Brain microvascular endothelial cell (primary cell): ENCODE measurements at regions not wholly inside any gene's neighbourhood (a gene's known extent, or its start where the extent isn't known, plus 50 kb on each side); places are given as distances from the start of the nearest gene placed in this dataset.

ENCODE experiments used
- DNase-seq: peaks from one replicate; pipeline ENCODE4 v3.0.0-alpha.2; 2020
- H3K27ac ChIP-seq: fragments of 250-450 bp; sonication (Bioruptor Pico); 2 replicates; pipeline ENCODE4 v1.5.1; 2020; ENCODE audit warnings: mild to moderate bottlenecking, moderate library complexity
- H3K27me3 ChIP-seq: fragments of 250-450 bp; sonication (Bioruptor Pico); replicated peaks from 2 replicates; pipeline ENCODE4 v1.5.1; 2020; ENCODE audit warnings: mild to moderate bottlenecking
- H3K36me3 ChIP-seq: fragments of 250-450 bp; sonication (Bioruptor Pico); replicated peaks from 2 replicates; pipeline ENCODE4 v1.5.1; 2020; ENCODE audit warnings: mild to moderate bottlenecking
- H3K4me3 ChIP-seq: 2 replicates; pipeline ENCODE4 v1.5.1; 2011; ENCODE audit warnings: low read depth, mild to moderate bottlenecking, control low read depth, low read length, moderate library complexity
- CTCF ChIP-seq: IDR thresholded peaks from 2 replicates; pipeline ENCODE4 v1.5.1; 2011; ENCODE audit warnings: low read depth, mild to moderate bottlenecking, moderate library complexity, low read length, control low read depth, inconsistent platforms; ENCODE audit errors: missing control alignments
- in situ Hi-C: cut with HindIII; loops from 2 replicates; pipeline ENCODE4 v1.10.0; 2017; ENCODE audit warnings: low sequenced_read_pairs, low pct_ligation_motif_present

DNA sequence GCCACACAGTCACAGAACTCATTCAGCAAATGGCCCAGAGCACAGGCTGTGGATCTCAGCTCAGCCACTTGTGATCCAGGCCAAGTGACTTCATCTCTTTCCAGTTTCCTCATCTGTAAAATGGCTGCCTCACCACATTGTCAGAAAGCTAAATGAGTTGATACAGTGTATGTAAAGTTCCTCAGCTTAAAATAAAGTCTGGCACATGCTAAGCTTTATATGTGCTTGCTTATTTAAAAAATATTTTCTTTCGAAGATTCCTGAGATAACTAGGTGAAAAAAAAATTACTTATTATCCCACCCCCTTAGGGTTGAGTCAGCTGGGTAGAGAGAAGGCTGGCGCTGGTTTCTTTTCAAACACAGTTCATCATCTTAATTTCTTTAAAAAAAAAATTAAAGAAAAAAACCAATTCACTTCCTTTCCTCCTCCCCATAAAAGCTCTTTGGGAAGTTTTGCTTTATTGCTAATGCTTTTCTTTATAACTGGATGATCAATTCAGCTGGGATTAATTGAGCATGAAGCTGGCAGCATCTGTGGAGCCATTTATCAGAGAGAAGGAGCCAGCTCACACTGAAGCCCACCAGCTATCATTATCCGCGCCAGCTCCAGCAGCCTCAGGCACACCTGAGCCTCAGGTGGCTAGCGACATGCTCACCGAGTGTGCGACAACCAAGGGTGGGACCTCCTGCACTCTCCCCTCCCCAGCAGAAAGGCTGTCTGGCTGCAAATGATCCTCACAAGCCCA lies 354.9 kb downstream of the FOXO1 start:
- Histone ChIP-seq H3K4me3 (no peak overlapping the region), H3K36me3 (no peaks in the 10 kb centered on the region), H3K27ac (no peak overlapping the region), H3K27me3 (no peaks in the 10 kb centered on the region)
- no peak for TF ChIP-seq CTCF
- in situ Hi-C loops: no loop called here
- DNase-seq: no peak

DNA sequence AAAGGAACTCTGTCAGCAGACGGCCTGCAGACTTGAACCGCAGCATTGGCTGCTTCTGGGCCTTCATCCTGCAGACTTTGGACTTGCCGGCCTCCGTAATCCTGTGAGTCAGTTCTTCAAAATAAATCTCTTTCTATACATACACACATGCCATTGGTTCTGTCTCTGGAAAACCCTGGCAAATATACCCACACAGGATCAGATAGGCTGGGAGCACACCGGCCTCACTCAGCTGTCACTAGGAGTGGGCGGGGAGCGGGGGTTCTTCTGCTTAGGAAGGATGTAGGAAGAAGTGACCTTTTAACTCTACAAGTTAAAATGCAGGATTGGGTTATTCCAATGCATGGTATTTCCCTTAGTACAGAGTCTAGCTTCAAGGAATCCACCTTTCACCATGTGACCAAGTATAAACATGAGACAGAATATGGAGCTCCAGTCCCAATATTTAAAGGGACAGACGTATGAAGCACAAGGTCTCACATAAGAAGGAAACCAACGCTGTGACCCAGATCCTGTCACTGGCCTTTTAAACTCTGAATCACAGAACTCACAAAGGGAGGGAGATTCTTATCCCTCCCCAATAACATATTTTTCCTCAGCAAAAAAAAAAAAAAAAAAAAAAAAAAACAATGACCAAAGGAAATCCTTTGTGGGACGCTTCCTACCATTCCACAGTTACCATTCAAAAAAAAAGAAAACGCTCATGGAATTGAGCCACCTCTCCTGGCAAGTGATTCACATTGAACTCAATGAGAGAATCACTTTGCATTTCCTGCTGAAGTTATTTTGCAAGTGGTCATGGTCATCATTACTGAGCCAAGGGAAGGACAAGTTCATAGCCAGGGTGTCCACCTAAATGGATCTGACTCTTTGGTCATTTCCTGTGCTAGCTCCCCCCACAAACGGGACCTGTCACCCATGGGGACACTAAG lies 352.9 kb downstream of the FOXO1 start:
- Histone ChIP-seq H3K36me3 (no peaks in the 10 kb centered on the region), H3K4me3 (no peak overlapping the region), H3K27ac (no peak overlapping the region), H3K27me3 (no peaks in the 10 kb centered on the region)
- no peak for DNase-seq
- TF ChIP-seq CTCF: no peak
- in situ Hi-C loops: no loop called here

GRCh38 chr13:40315416-40316064 lies 350.9 kb downstream of the FOXO1 start:
- TF ChIP-seq CTCF: no peak
- in situ Hi-C loops: no loop called here
- no peaks in the 10 kb centered on the region for H3K27me3 ChIP-seq
- H3K27ac ChIP-seq: no peak overlapping the region
- no peak overlapping the region for H3K4me3 ChIP-seq
- H3K36me3 ChIP-seq: no peaks in the 10 kb centered on the region
- no peak for DNase-seq

- Histone ChIP-seq H3K36me3 (no peaks in the 10 kb centered on the region), H3K27ac (no peak overlapping the region), H3K27me3 (no peaks in the 10 kb centered on the region), H3K4me3 (no peak overlapping the region)
- no peak for TF ChIP-seq CTCF
- in situ Hi-C loops: no loop called here
- no peak for DNase-seq
These were observed 350.1 kb downstream of the FOXO1 start for GRCh38 chr13:40316301-40316700.

GRCh38 chr13:40317980-40318327 lies 348.5 kb downstream of the FOXO1 start:
- no peak for TF ChIP-seq CTCF
- Histone ChIP-seq H3K27ac (no peak overlapping the region), H3K4me3 (no peak overlapping the region), H3K36me3 (no peaks in the 10 kb centered on the region), H3K27me3 (no peaks in the 10 kb centered on the region)
- in situ Hi-C loops: no loop called here
- DNase-seq: no peak
